ENCODE measurements at regions not wholly inside any gene's neighbourhood (a gene's known extent, or its start where the extent isn't known, plus 50 kb on each side); places are given as distances from the start of the nearest gene placed in this dataset.

GRCh38 chr9:99416007-99416406 is 193.9 kb downstream of the SEC61B start:
- no peak for TF ChIP-seq CTCF (conservative IDR thresholded peaks at IDR 0.05; ENCODE audit: control insufficient read depth, insufficient read depth, low read depth, low read length)
- no peak overlapping the region for H3K4me3 ChIP-seq (ENCODE audit: control insufficient read depth, low read depth, low read length)
- peak; percentile 73 for DNase-seq (ENCODE audit: low read depth)

GRCh38 chr9:99419070-99419469 is 197.0 kb downstream of the SEC61B start:
- DNase-seq (ENCODE audit: low read depth), result peak; percentile 24
- TF ChIP-seq CTCF (conservative IDR thresholded peaks at IDR 0.05; ENCODE audit: control insufficient read depth, insufficient read depth, low read depth, low read length), result no peak
- H3K4me3 ChIP-seq (ENCODE audit: control insufficient read depth, low read depth, low read length), result no peak overlapping the region

GRCh38 chr9:99421369-99421768 is 199.3 kb downstream of the SEC61B start:
- no peak for TF ChIP-seq CTCF (conservative IDR thresholded peaks at IDR 0.05; ENCODE audit: control insufficient read depth, insufficient read depth, low read depth, low read length)
- no peak overlapping the region for H3K4me3 ChIP-seq (ENCODE audit: control insufficient read depth, low read depth, low read length)
- no peak for DNase-seq (ENCODE audit: low read depth)

- no peak for DNase-seq (ENCODE audit: low read depth)
- TF ChIP-seq CTCF (conservative IDR thresholded peaks at IDR 0.05; ENCODE audit: control insufficient read depth, insufficient read depth, low read depth, low read length), result no peak
- no peak overlapping the region for H3K4me3 ChIP-seq (ENCODE audit: control insufficient read depth, low read depth, low read length)
Observed at GRCh38 chr9:99425124-99425523, 203.0 kb downstream of the SEC61B start.

GRCh38 chr9:99425923-99426842 is 204.1 kb downstream of the SEC61B start:
- no peak for TF ChIP-seq CTCF (conservative IDR thresholded peaks at IDR 0.05; ENCODE audit: control insufficient read depth, insufficient read depth, low read depth, low read length)
- DNase-seq (ENCODE audit: low read depth), result no peak

GRCh38 chr9:99427260-99427659 is 205.2 kb downstream of the SEC61B start:
- TF ChIP-seq CTCF (conservative IDR thresholded peaks at IDR 0.05; ENCODE audit: control insufficient read depth, insufficient read depth, low read depth, low read length), result no peak
- no peak overlapping the region for H3K4me3 ChIP-seq (ENCODE audit: control insufficient read depth, low read depth, low read length)
- DNase-seq (ENCODE audit: low read depth), result no peak

More at GRCh38 chr9:99425923-99426842, 204.1 kb downstream of the SEC61B start:
- no peak overlapping the region for H3K4me3 ChIP-seq (ENCODE audit: control insufficient read depth, low read depth, low read length)
